IPS-11a (cell line): ENCODE measurements at regions not wholly inside any gene's neighbourhood (a gene's known extent, or its start where the extent isn't known, plus 50 kb on each side); places are given as distances from the start of the nearest gene placed in this dataset.

Experiments used
- H3K4me3 ChIP-seq: one replicate; pipeline ENCODE4 v1.5.1; 2013; ENCODE audit warnings: low read depth, low read length, control low read depth

DNA sequence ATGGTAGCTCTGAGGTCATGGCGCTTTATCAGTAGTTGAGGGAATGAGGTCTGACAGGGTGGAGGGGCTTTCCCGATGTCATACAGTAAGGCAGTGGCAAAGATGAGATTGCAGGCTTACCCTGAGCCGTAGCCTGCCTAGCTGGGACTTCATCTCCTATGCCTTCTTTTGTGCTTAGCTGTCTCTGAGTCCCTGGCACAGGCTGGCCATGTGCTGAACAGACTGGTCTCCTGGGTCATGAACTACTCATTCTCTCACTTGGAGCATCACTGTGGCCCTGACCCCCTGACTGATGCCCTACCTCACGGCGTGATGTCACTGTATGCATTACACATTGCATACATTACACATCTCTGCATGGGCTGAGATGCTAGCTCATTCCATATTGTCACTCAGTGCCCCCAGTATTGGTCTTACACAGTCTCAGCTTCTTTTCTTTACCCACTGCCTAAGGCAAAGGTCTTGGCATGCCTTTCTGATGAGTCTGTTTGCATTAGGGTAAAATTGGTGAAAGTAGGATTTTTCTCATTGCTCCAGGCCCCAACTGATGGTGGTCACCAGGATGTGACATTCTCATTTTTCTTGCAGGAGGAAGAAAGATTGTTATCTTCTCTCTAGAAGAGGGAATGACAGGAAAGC, 389.4 kb upstream of the CADM1 start:
- no peak overlapping the region for H3K4me3 ChIP-seq

GRCh38 chr11:115892016-115892415, 387.8 kb upstream of the CADM1 start:
- H3K4me3 ChIP-seq = no peak overlapping the region

GRCh38 chr11:115891581-115891980, 387.4 kb upstream of the CADM1 start:
- H3K4me3 ChIP-seq = no peak overlapping the region

DNA sequence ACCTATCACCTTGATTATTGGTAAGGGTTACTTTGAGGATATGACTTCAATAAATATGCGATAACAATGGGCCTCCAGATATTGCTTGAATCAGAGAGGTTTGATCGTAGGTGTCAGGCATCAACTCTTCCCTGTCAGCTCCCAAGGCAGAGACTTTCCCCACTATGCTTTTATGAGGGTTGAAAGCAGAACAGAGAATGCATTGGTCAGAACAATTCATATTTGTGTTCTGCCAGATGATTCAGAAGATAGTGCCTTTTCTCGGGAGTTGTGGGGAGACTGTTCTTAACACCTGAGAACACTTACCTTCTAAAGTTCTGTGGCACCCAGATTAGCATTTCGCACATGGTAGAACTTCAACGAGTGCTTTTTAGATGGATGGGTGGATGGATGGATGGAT, 386.3 kb upstream of the CADM1 start:
- H3K4me3 ChIP-seq = no peak overlapping the region

GRCh38 chr11:115889712-115890111, 385.5 kb upstream of the CADM1 start:
- no peak overlapping the region for H3K4me3 ChIP-seq

DNA sequence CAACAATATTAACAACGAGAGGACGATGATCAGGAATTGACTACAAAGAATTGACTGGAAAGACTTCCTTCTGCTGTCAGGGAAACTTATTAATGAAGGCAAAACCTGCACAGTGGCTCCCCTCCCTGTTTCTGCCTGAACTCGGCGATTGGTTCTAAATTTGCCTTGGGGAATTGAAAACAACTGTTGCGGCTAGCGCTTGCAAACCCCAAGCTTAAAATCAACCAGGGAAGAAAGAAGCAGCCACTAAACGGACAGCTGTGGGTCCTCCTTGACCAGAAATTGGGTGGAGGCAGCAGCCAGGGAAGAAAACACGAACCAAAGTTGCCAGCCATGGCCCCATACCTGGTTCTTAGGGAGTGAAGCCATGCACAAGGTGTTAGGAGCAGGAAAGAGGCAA, 383.5 kb upstream of the CADM1 start:
- no peak overlapping the region for H3K4me3 ChIP-seq

GRCh38 chr11:115887316-115887715, 383.1 kb upstream of the CADM1 start:
- H3K4me3 ChIP-seq = no peak overlapping the region

DNA sequence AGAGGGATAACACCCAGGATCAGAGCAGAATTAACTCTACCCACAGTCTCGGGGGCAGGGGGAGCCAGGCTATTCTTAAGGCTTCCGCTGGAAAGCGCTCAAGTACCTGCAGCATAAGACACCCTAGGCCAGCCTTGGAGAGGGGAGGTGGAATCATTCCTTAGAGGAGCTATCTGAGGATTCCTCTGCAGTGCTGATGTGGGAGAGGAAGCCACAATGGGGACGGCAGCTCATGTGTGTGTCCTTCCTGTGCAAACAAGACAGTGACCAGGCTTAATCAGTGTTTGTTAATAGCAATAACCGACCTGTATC, 382.2 kb upstream of the CADM1 start:
- H3K4me3 ChIP-seq = no peak overlapping the region

GRCh38 chr11:115885535-115886421, 381.6 kb upstream of the CADM1 start:
- no peak overlapping the region for H3K4me3 ChIP-seq

DNA sequence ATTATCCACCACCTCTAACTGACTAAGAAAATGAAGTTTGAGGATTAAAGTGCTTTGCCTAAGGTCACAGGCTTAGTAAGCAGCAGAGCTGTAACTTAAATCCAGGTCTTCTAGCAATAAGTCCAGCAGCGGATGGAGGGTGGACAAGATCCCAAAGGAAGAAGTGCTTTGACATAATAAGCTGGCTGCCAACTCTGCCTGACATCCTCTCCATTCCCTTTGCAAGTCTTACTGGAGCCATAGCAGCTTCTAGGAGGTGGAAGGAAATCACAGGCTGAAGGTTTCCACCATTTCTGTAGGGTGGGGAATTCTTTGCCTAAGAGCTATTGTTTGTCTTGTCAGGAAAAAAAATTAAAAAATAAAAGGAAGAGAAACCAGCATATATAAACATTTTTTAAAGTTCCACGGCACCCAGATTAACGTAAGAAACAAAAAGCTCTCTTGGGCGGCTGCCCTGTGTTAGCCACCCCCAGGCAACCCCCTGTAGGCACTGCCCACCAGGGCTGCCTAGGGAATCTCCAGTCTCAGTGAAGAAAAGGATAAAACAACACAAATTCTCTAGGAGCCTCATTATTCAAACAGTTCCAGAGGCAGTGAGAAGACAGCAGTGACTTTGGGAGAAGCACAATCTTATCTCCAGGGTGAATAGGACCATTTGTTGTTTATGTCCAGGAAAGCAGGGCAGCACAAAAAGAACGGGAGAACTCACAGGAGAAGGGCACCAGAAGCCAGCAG, 380.8 kb upstream of the CADM1 start:
- no peak overlapping the region for H3K4me3 ChIP-seq

DNA sequence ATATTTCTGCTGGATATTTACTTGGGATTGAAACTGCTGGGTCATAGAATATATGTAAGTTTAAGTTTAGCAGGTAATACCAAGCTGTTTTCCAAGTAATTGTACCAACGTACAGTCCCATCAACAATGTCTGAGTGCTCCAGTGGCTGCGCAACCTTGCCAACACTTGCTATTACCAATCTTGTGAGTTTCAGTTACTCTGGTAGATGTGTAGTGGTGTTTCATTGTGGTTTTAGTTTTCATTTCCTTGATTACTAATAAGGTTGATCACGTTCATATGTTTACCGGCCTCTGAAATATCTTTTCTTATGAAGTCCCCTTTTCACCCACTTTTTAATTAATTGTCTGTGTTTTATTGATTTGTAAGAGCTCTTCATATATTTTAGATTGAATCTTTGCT, 370.6 kb upstream of the CADM1 start:
- no peak overlapping the region for H3K4me3 ChIP-seq

GRCh38 chr11:115873813-115874212, 369.6 kb upstream of the CADM1 start:
- H3K4me3 ChIP-seq = no peak overlapping the region

GRCh38 chr11:115872416-115872815, 368.2 kb upstream of the CADM1 start:
- H3K4me3 ChIP-seq = no peak overlapping the region

DNA sequence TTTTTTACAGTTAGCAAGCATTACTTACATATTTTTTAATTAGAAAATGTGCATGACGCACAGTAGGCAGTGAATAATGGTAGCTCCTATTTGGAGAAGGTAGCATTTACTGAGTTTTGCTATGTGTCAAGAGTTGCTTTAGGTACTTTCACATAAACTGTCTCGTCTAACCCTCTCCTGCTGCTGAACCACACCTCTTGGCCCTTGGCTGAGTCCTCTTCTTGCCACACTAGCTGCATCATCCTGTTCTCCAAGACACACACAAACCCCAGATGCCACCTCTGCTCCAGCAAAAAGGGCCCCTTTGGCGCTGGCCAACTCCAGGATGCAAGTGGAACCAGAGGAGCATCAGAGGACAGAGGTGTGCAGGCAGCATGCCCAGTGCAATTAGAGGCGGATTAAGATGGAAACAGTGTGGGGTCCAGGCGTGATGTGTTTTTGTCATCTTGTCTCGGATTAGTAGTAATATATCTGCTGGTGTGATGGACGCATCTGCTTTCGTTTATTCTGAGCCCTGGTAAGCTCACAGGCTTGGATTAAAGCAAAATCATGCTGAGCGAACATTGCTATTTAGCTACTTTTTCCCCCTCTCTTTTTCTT, 367.0 kb upstream of the CADM1 start:
- H3K4me3 ChIP-seq = no peak overlapping the region

GRCh38 chr11:115869780-115870431, 365.7 kb upstream of the CADM1 start:
- no peak overlapping the region for H3K4me3 ChIP-seq

DNA sequence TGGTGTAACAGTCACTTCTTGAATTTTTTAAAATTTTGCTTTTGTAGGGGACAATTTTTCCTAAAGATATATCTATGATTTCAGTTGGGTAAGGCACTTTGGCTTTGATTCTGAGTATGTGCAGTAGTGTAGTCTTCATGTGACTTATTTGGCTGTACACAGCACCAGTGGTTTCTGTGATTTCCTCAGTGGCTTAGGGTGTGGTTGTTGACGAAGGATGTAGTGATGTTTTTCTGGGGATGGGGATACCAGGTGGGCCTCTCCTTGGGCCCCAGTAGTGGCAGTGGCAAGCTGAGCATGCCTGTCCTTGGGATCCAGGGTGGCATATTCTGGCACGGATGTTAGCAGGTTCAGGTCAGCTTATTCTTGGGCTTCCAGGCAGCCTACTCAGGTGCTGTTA, 364.9 kb upstream of the CADM1 start:
- no peak overlapping the region for H3K4me3 ChIP-seq

GRCh38 chr11:115860246-115860645, 356.0 kb upstream of the CADM1 start:
- no peak overlapping the region for H3K4me3 ChIP-seq

DNA sequence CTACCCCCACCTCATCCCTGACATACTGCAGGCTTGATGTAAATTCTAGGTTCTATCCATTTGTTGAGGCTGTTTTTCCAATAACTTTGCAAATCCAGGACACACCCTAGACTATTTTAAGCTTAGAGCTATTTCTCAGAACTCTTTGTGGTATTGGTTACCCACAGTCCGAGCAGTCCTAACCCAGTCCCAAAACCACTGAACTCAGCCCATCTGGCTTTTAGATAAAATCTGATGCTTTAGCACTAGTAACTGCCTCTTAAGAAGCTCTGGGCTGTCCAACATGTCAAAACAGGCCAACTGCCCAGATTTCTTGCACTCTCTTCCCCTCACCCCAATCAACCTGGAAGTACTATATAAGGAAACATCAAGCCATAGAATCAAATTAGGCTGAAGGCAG, 344.4 kb upstream of the CADM1 start:
- no peak overlapping the region for H3K4me3 ChIP-seq

- no peak overlapping the region for H3K4me3 ChIP-seq
Measured at GRCh38 chr11:115848080-115848479, 343.9 kb upstream of the CADM1 start.

GRCh38 chr11:115845872-115846271, 341.7 kb upstream of the CADM1 start:
- no peak overlapping the region for H3K4me3 ChIP-seq

- H3K4me3 ChIP-seq = no peak overlapping the region
Measured at GRCh38 chr11:115843685-115844084, 339.5 kb upstream of the CADM1 start.
